ENCODE measurements at regions not wholly inside any gene's neighbourhood (a gene's known extent, or its start where the extent isn't known, plus 50 kb on each side); places are given as distances from the start of the nearest gene placed in this dataset.

- Histone ChIP-seq H3K27ac (ENCODE audit: low read depth) (no peak overlapping the region), H3K4me3 (ENCODE audit: low read depth, low read length) (no peak overlapping the region), H3K36me3 (ENCODE audit: insufficient read depth) (no peaks in the 10 kb centered on the region), H3K4me1 (ENCODE audit: insufficient read depth) (no peaks in the 10 kb centered on the region)
- DNase-seq (ENCODE audit: extremely low spot score) = no peak
- WGBS = 95% methylated on average over 1 of the region's 1 CpG
Measured at GRCh38 chr2:176557821-176558220, 288.6 kb downstream of the MTX2 start.

GRCh38 chr2:176558574-176559140, 289.4 kb downstream of the MTX2 start:
- WGBS = 73% methylated on average over 4 of the region's 4 CpGs
- H3K4me1 ChIP-seq (ENCODE audit: insufficient read depth) = no peaks in the 10 kb centered on the region
- no peak for DNase-seq (ENCODE audit: extremely low spot score)
- no peak overlapping the region for H3K27ac ChIP-seq (ENCODE audit: low read depth)
- H3K4me3 ChIP-seq (ENCODE audit: low read depth, low read length) = no peak overlapping the region
- no peaks in the 10 kb centered on the region for H3K36me3 ChIP-seq (ENCODE audit: insufficient read depth)

- WGBS = 44% methylated on average over 2 of the region's 2 CpGs
Measured at GRCh38 chr2:176560296-176560695, 291.1 kb downstream of the MTX2 start.

GRCh38 chr2:176561706-176562105, 292.5 kb downstream of the MTX2 start:
- H3K36me3 ChIP-seq (ENCODE audit: insufficient read depth) = no peaks in the 10 kb centered on the region
- no peak for DNase-seq (ENCODE audit: extremely low spot score)
- 57% methylated on average over 4 of the region's 4 CpGs for WGBS
- H3K27ac ChIP-seq (ENCODE audit: low read depth) = no peak overlapping the region
- no peak overlapping the region for H3K4me3 ChIP-seq (ENCODE audit: low read depth, low read length)
- H3K4me1 ChIP-seq (ENCODE audit: insufficient read depth) = no peaks in the 10 kb centered on the region

More at GRCh38 chr2:176560296-176560695, 291.1 kb downstream of the MTX2 start:
- DNase-seq (ENCODE audit: extremely low spot score) = no peak
- Histone ChIP-seq H3K27ac (ENCODE audit: low read depth) (no peak overlapping the region), H3K4me3 (ENCODE audit: low read depth, low read length) (no peak overlapping the region), H3K36me3 (ENCODE audit: insufficient read depth) (no peaks in the 10 kb centered on the region), H3K4me1 (ENCODE audit: insufficient read depth) (no peaks in the 10 kb centered on the region)

GRCh38 chr2:176562359-176563078, 293.3 kb downstream of the MTX2 start:
- no peaks in the 10 kb centered on the region for H3K4me1 ChIP-seq (ENCODE audit: insufficient read depth)
- DNase-seq (ENCODE audit: extremely low spot score) = no peak
- H3K4me3 ChIP-seq (ENCODE audit: low read depth, low read length) = no peak overlapping the region
- 64% methylated on average over 4 of the region's 4 CpGs for WGBS
- no peaks in the 10 kb centered on the region for H3K36me3 ChIP-seq (ENCODE audit: insufficient read depth)
- H3K27ac ChIP-seq (ENCODE audit: low read depth) = no peak overlapping the region

GRCh38 chr2:176565641-176566323, 296.5 kb downstream of the MTX2 start:
- no peak for DNase-seq (ENCODE audit: extremely low spot score)
- H3K4me3 ChIP-seq (ENCODE audit: low read depth, low read length) = no peak overlapping the region
- H3K27ac ChIP-seq (ENCODE audit: low read depth) = no peak overlapping the region
- H3K4me1 ChIP-seq (ENCODE audit: insufficient read depth) = no peaks in the 10 kb centered on the region
- H3K36me3 ChIP-seq (ENCODE audit: insufficient read depth) = no peaks in the 10 kb centered on the region
- 61% methylated on average over 18 of the region's 18 CpGs for WGBS

GRCh38 chr2:176566496-176566895, 297.3 kb downstream of the MTX2 start:
- H3K27ac ChIP-seq (ENCODE audit: low read depth) = no peak overlapping the region

GRCh38 chr2:176566961-176567360, 297.7 kb downstream of the MTX2 start:
- Histone ChIP-seq H3K27ac (ENCODE audit: low read depth) (no peak overlapping the region), H3K4me1 (ENCODE audit: insufficient read depth) (no peaks in the 10 kb centered on the region), H3K36me3 (ENCODE audit: insufficient read depth) (no peaks in the 10 kb centered on the region), H3K4me3 (ENCODE audit: low read depth, low read length) (no peak overlapping the region)
- DNase-seq (ENCODE audit: extremely low spot score) = no peak

More at GRCh38 chr2:176566496-176566895, 297.3 kb downstream of the MTX2 start:
- Histone ChIP-seq H3K4me1 (ENCODE audit: insufficient read depth) (no peaks in the 10 kb centered on the region), H3K4me3 (ENCODE audit: low read depth, low read length) (no peak overlapping the region), H3K36me3 (ENCODE audit: insufficient read depth) (no peaks in the 10 kb centered on the region)
- DNase-seq (ENCODE audit: extremely low spot score) = no peak
- 92% methylated on average over 1 of the region's 1 CpG for WGBS

- Histone ChIP-seq H3K4me1 (ENCODE audit: insufficient read depth) (no peaks in the 10 kb centered on the region), H3K4me3 (ENCODE audit: low read depth, low read length) (no peak overlapping the region), H3K27ac (ENCODE audit: low read depth) (no peak overlapping the region), H3K36me3 (ENCODE audit: insufficient read depth) (no peaks in the 10 kb centered on the region)
- 88% methylated on average over 2 of the region's 2 CpGs for whole genome bisulfite sequencing
- no peak for DNase-seq (ENCODE audit: extremely low spot score)
Measured at GRCh38 chr2:176567361-176567760, 298.1 kb downstream of the MTX2 start.

- Histone ChIP-seq H3K4me1 (ENCODE audit: insufficient read depth) (no peaks in the 10 kb centered on the region), H3K4me3 (ENCODE audit: low read depth, low read length) (no peak overlapping the region), H3K27ac (ENCODE audit: low read depth) (no peak overlapping the region), H3K36me3 (ENCODE audit: insufficient read depth) (no peaks in the 10 kb centered on the region)
- DNase-seq (ENCODE audit: extremely low spot score) = no peak
- 86% methylated on average over 3 of the region's 3 CpGs for WGBS
Measured at GRCh38 chr2:176569574-176569973, 300.3 kb downstream of the MTX2 start.

- H3K27ac ChIP-seq (ENCODE audit: low read depth) = no peak overlapping the region
- 65% methylated on average over 4 of the region's 4 CpGs for WGBS
- no peak overlapping the region for H3K4me3 ChIP-seq (ENCODE audit: low read depth, low read length)
- no peak for DNase-seq (ENCODE audit: extremely low spot score)
- H3K36me3 ChIP-seq (ENCODE audit: insufficient read depth) = no peaks in the 10 kb centered on the region
- H3K4me1 ChIP-seq (ENCODE audit: insufficient read depth) = no peaks in the 10 kb centered on the region
Measured at GRCh38 chr2:176573612-176574483, 304.6 kb downstream of the MTX2 start.

GRCh38 chr2:176574484-176575236, 305.4 kb downstream of the MTX2 start:
- WGBS = 77% methylated on average over 9 of the region's 9 CpGs
- no peak overlapping the region for H3K4me3 ChIP-seq (ENCODE audit: low read depth, low read length)
- DNase-seq (ENCODE audit: extremely low spot score) = no peak
- H3K36me3 ChIP-seq (ENCODE audit: insufficient read depth) = no peaks in the 10 kb centered on the region
- H3K27ac ChIP-seq (ENCODE audit: low read depth) = no peak overlapping the region
- no peaks in the 10 kb centered on the region for H3K4me1 ChIP-seq (ENCODE audit: insufficient read depth)

- no peak overlapping the region for H3K4me3 ChIP-seq (ENCODE audit: low read depth, low read length)
- no peak overlapping the region for H3K27ac ChIP-seq (ENCODE audit: low read depth)
- no peak for DNase-seq (ENCODE audit: extremely low spot score)
- WGBS = 86% methylated on average over 6 of the region's 6 CpGs
- no peaks in the 10 kb centered on the region for H3K36me3 ChIP-seq (ENCODE audit: insufficient read depth)
- H3K4me1 ChIP-seq (ENCODE audit: insufficient read depth) = no peaks in the 10 kb centered on the region
Measured at GRCh38 chr2:176575237-176575744, 306.0 kb downstream of the MTX2 start.

Data from urinary bladder (tissue), 3 donors.